Fibroblast of lung (primary cell): ENCODE measurements at regions not wholly inside any gene's neighbourhood (a gene's known extent, or its start where the extent isn't known, plus 50 kb on each side); places are given as distances from the start of the nearest gene placed in this dataset.

Experiments used
- DNase-seq, 2 donors: peaks; one replicate each; pipeline versions ENCODE4 v3.0.0 to v3.0.0-alpha.2; 2010; ENCODE audit warnings: low read depth in 2 of 2
- H2AFZ ChIP-seq: 2 replicates; pipeline ENCODE4 v1.5.1; 2012; ENCODE audit warnings: low read length, control low read depth, inconsistent platforms
- H3K27ac ChIP-seq: 2 replicates; pipeline ENCODE4 v1.5.1; 2011; ENCODE audit warnings: low read length, control low read depth; ENCODE audit not compliant: insufficient read depth
- H3K27me3 ChIP-seq: 2 replicates; pipeline ENCODE4 v1.5.1; 2011; ENCODE audit warnings: mild to moderate bottlenecking, low read length; ENCODE audit not compliant: control insufficient read depth, insufficient read depth
- H3K36me3 ChIP-seq: 2 replicates; pipeline ENCODE4 v1.5.1; 2011; ENCODE audit warnings: low read length; ENCODE audit not compliant: control insufficient read depth, insufficient read depth
- H3K4me1 ChIP-seq: 2 replicates; pipeline ENCODE4 v1.5.1; 2011; ENCODE audit warnings: low read length; ENCODE audit not compliant: control insufficient read depth, insufficient read depth; ENCODE audit errors: extremely low read depth
- H3K4me2 ChIP-seq: 2 replicates; pipeline ENCODE4 v1.5.1; 2011; ENCODE audit warnings: low read length, control low read depth; ENCODE audit not compliant: insufficient read depth; ENCODE audit errors: extremely low read depth
- H3K4me3 ChIP-seq, 4 experiments: fragments of 200-600 bp in 1 of 4; sonication (generic) in 1 of 4; replicated peaks in 1 of 4; 2 replicates each; pipeline ENCODE4 v1.5.1; 2011 to 2016; ENCODE audit warnings: low read length in 4 of 4, low read depth in 3 of 4, mild to moderate bottlenecking in 3 of 4, control low read depth in 2 of 4, inconsistent platforms in 1 of 4, mixed read lengths in 1 of 4; ENCODE audit not compliant: insufficient read depth in 1 of 4; ENCODE audit errors: control extremely low read depth in 1 of 4
- H3K79me2 ChIP-seq: 2 replicates; pipeline ENCODE4 v1.5.1; 2012; ENCODE audit warnings: mild to moderate bottlenecking, low read length, inconsistent platforms; ENCODE audit not compliant: control insufficient read depth, insufficient read depth
- H3K9ac ChIP-seq: 2 replicates; pipeline ENCODE4 v1.5.1; 2011; ENCODE audit warnings: mild to moderate bottlenecking, low read length, control low read depth; ENCODE audit not compliant: insufficient read depth
- H3K9me3 ChIP-seq: 2 replicates; pipeline ENCODE4 v1.5.1; 2012; ENCODE audit warnings: low read depth, low read length; ENCODE audit not compliant: control insufficient read depth, insufficient read depth
- H4K20me1 ChIP-seq: 2 replicates; pipeline ENCODE4 v1.5.1; 2011; ENCODE audit warnings: low read length; ENCODE audit not compliant: control insufficient read depth, insufficient read depth; ENCODE audit errors: extremely low read depth
- EZH2 ChIP-seq: IDR thresholded peaks from 2 replicates; pipeline ENCODE4 v1.5.1; 2012; ENCODE audit warnings: low read length, control low read depth, mild to moderate bottlenecking; ENCODE audit errors: missing control alignments
- TF ChIP-seq, protein P1 (sequence below), 2 donors: IDR thresholded peaks in 1 of 2; conservative IDR thresholded peaks in 1 of 2; 1 replicate in 1 of 2; 2 replicates in 1 of 2; pipeline ENCODE4 v1.5.1; 2011 to 2012; ENCODE audit warnings: low read length in 2 of 2, control low read depth in 1 of 2, inconsistent platforms in 1 of 2, low read depth in 1 of 2, mild to moderate bottlenecking in 1 of 2

DNA sequence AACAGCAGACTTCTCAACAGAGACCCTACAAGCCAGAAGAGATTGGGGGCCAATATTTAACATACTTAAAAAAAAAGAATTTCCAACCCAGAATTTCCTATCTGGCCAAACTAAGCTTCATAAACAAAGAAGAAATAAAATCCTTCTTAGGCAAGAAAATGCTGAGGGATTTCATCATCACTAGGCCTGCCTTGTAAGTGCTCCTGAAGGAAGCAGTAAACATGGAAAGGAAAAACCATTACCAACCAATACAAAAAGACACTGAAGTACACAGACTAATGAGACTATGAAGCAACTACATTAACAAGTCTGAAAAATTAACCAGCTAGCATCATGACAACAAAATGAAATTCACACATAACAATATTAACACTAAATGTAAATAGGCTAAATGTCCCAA is 947.9 kb upstream of the CHORDC1 start:
- H3K36me3 ChIP-seq = no peaks in the 10 kb centered on the region
- H3K27ac ChIP-seq = no peak overlapping the region
- no peak for TF ChIP-seq EZH2
- TF ChIP-seq, protein P1, sequence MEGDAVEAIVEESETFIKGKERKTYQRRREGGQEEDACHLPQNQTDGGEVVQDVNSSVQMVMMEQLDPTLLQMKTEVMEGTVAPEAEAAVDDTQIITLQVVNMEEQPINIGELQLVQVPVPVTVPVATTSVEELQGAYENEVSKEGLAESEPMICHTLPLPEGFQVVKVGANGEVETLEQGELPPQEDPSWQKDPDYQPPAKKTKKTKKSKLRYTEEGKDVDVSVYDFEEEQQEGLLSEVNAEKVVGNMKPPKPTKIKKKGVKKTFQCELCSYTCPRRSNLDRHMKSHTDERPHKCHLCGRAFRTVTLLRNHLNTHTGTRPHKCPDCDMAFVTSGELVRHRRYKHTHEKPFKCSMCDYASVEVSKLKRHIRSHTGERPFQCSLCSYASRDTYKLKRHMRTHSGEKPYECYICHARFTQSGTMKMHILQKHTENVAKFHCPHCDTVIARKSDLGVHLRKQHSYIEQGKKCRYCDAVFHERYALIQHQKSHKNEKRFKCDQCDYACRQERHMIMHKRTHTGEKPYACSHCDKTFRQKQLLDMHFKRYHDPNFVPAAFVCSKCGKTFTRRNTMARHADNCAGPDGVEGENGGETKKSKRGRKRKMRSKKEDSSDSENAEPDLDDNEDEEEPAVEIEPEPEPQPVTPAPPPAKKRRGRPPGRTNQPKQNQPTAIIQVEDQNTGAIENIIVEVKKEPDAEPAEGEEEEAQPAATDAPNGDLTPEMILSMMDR (conservative IDR thresholded peaks at IDR 0.05 in 1 of 2, IDR thresholded peaks at IDR 0.05 in 1 of 2; ENCODE audit: low read depth in 1 of 2, low read length in 2 of 2) = no peak
- no peak overlapping the region for H2AFZ ChIP-seq
- no peaks in the 10 kb centered on the region for H4K20me1 ChIP-seq
- no peaks in the 10 kb centered on the region for H3K27me3 ChIP-seq
- no peaks in the 10 kb centered on the region for H3K79me2 ChIP-seq
- H3K4me1 ChIP-seq = no peaks in the 10 kb centered on the region
- DNase-seq = peak in 1 of 2 donors; percentile 64
- H3K4me3 ChIP-seq = no peak overlapping the region
- H3K9ac ChIP-seq = no peak overlapping the region
- H3K4me2 ChIP-seq = no peak overlapping the region
- no peaks in the 10 kb centered on the region for H3K9me3 ChIP-seq

DNA sequence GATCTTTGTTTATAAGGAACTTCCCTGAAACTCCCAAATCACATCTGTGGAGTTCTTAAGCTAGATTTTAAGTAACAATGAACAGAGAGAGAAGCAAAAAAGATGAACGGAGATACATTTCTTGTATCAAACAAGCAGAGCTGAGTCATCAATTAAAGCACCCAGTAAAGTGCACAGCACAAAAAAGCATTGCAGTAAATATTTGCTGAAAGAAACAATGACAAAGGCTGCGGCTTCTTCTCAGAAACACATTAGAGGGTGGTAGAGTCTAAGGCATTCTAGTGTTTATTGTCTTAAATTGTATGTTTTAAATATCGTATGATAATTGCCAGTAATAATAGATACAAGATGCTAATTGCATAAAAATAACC is 941.6 kb upstream of the CHORDC1 start:
- no peak for TF ChIP-seq EZH2
- TF ChIP-seq, protein P1 (conservative IDR thresholded peaks at IDR 0.05 in 1 of 2, IDR thresholded peaks at IDR 0.05 in 1 of 2; ENCODE audit: low read depth in 1 of 2, low read length in 2 of 2) = no peak
- H3K4me1 ChIP-seq = no peaks in the 10 kb centered on the region
- no peak overlapping the region for H3K4me3 ChIP-seq
- no peaks in the 10 kb centered on the region for H4K20me1 ChIP-seq
- H3K9me3 ChIP-seq = no peaks in the 10 kb centered on the region
- H3K9ac ChIP-seq = no peak overlapping the region
- peak in 1 of 2 donors; percentile 23 for DNase-seq
- H3K79me2 ChIP-seq = no peaks in the 10 kb centered on the region
- no peak overlapping the region for H3K27ac ChIP-seq
- no peak overlapping the region for H2AFZ ChIP-seq
- H3K36me3 ChIP-seq = no peaks in the 10 kb centered on the region
- no peak overlapping the region for H3K4me2 ChIP-seq
- no peaks in the 10 kb centered on the region for H3K27me3 ChIP-seq

DNA sequence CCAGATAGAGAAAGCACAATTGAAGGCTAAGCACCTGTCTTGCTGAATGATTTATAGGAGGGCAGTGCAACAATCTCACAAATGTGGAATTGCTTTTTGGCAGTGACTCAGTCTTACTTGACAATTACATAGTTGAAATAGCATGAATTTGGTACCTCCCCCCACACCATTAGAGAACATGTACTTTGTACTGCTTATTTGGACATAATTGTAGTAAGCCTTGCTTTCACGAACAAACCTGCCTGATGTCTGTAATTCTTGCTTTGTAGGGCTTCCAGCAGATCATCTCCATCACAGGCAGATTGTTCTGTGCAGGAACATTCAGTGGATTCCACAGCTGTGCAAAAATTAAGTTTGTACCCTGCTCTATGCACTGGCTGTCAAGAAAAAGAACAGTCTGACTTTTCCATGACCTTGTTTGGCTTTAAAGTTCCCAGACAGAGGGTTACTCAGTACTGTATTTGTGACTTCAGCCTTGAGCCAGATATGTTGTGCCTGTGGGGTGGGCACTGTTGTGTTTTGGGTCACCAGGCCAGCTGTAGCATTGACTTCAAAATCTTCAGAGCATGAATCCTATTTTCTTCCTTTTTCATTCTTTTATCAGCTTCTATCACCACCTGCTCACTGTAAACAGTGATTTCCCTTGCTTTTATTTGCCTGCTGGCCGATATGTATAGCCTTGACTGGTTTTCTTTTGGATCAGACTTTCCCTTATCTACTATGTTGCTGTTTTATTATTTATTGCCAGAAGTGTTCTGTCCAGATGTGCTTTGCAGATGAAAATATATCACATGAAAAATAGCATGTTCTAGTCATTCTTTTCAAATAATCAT is 941.0 kb upstream of the CHORDC1 start:
- TF ChIP-seq EZH2 = no peak
- TF ChIP-seq, protein P1 (conservative IDR thresholded peaks at IDR 0.05 in 1 of 2, IDR thresholded peaks at IDR 0.05 in 1 of 2; ENCODE audit: low read depth in 1 of 2, low read length in 2 of 2) = no peak
- DNase-seq = peak; percentile 74 to 90
- Histone ChIP-seq H3K4me3 (no peak overlapping the region), H3K36me3 (no peaks in the 10 kb centered on the region), H2AFZ (no peak overlapping the region), H3K9ac (no peak overlapping the region), H3K79me2 (no peaks in the 10 kb centered on the region), H3K9me3 (no peaks in the 10 kb centered on the region), H3K27ac (no peak overlapping the region), H3K4me1 (no peaks in the 10 kb centered on the region), H3K4me2 (no peak overlapping the region), H3K27me3 (no peaks in the 10 kb centered on the region), H4K20me1 (no peaks in the 10 kb centered on the region)
